ENCODE measurements at regions not wholly inside any gene's neighbourhood (a gene's known extent, or its start where the extent isn't known, plus 50 kb on each side); places are given as distances from the start of the nearest gene placed in this dataset.

DNA sequence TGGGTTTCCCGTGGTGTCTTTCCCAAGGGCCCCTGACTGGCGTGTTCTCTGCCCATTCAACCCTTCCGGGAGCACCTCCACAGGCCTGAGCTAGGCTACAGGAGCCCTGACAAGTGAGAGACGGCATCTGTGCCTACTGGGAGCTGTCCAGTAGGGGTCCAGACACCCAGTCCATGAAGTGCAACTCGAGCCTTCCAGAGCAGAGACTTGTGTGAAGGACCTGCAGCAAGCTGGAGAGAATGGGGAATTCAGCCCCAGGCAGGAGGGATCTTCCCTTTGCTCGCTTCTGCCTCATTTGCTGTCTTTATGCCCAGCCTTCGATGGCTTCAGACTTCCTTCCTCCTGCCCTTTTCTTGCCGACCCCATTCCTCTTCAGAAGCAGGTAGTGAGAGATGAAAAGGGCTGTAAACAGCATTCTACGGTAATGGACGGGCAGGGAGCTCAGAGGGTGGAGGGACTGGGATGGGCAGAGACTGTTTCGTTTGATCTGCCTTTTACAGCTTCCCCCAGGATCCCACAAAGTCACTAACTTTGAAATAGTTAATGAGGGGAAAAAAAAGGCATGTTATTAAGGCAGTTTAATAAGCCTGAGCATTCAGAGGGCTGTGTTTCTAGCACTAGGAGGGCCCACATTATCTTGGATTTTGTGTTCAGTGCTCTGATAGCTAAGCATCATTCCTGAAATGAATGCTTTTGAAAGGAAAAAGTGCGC is 327.6 kb downstream of the FGF9 start:
- no peak overlapping the region for H3K27ac ChIP-seq (ENCODE audit: control insufficient read depth, insufficient read depth, low read length)
- no peak overlapping the region for H2AFZ ChIP-seq (ENCODE audit: control insufficient read depth, low read length)
- no peaks in the 10 kb centered on the region for H3K79me2 ChIP-seq (ENCODE audit: control insufficient read depth, insufficient read depth, low read length)
- no peak overlapping the region for H3K9ac ChIP-seq (ENCODE audit: control insufficient read depth, extremely low read depth, insufficient read depth, low read length)
- no peaks in the 10 kb centered on the region for H3K9me1 ChIP-seq (ENCODE audit: control insufficient read depth, extremely low read depth, insufficient read depth, low read length)
- H3K4me2 ChIP-seq (ENCODE audit: control insufficient read depth, extremely low read depth, insufficient read depth, low read depth, low read length), result no peak overlapping the region
- H3K4me3 ChIP-seq (ENCODE audit: control insufficient read depth in 2 of 3, extremely low read depth in 1 of 3, insufficient read depth in 2 of 3, low read depth in 1 of 3, low read length in 3 of 3), result no peak overlapping the region
- TF ChIP-seq EZH2 (IDR thresholded peaks at IDR 0.05; ENCODE audit: low read length), result no peak
- TF ChIP-seq, protein P1, sequence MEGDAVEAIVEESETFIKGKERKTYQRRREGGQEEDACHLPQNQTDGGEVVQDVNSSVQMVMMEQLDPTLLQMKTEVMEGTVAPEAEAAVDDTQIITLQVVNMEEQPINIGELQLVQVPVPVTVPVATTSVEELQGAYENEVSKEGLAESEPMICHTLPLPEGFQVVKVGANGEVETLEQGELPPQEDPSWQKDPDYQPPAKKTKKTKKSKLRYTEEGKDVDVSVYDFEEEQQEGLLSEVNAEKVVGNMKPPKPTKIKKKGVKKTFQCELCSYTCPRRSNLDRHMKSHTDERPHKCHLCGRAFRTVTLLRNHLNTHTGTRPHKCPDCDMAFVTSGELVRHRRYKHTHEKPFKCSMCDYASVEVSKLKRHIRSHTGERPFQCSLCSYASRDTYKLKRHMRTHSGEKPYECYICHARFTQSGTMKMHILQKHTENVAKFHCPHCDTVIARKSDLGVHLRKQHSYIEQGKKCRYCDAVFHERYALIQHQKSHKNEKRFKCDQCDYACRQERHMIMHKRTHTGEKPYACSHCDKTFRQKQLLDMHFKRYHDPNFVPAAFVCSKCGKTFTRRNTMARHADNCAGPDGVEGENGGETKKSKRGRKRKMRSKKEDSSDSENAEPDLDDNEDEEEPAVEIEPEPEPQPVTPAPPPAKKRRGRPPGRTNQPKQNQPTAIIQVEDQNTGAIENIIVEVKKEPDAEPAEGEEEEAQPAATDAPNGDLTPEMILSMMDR (optimal IDR thresholded peaks at IDR 0.05 in 1 of 3, IDR thresholded peaks at IDR 0.05 in 1 of 3, conservative IDR thresholded peaks at IDR 0.05 in 1 of 3; ENCODE audit: extremely low read depth in 1 of 3, insufficient read depth in 2 of 3, low read length in 3 of 3), result no peak
- H3K27me3 ChIP-seq (ENCODE audit: control insufficient read depth, extremely low read depth, insufficient read depth, low read length), result no peaks in the 10 kb centered on the region
- no peak for FAIRE-seq
- no peaks in the 10 kb centered on the region for H3K9me3 ChIP-seq (ENCODE audit: control insufficient read depth, low read depth, low read length)
- no peaks in the 10 kb centered on the region for H4K20me1 ChIP-seq (ENCODE audit: control insufficient read depth, extremely low read depth, insufficient read depth, low read length)
- DNase-seq (ENCODE audit: low read depth, low spot score), result no peak
- dilution Hi-C loops (cut with MboI; ENCODE audit: extremely low pct_ligation_motif_present, low sequenced_read_pairs), result no loop called here
- H3K36me3 ChIP-seq (ENCODE audit: control insufficient read depth in 2 of 2, extremely low read depth in 1 of 2, insufficient read depth in 2 of 2, low read length in 2 of 2), result no peaks in the 10 kb centered on the region
- no peaks in the 10 kb centered on the region for H3K4me1 ChIP-seq (ENCODE audit: control insufficient read depth, extremely low read depth, insufficient read depth, low read length)

GRCh38 chr13:21999666-22000065 is 328.8 kb downstream of the FGF9 start:
- no peak overlapping the region for H3K9ac ChIP-seq (ENCODE audit: control insufficient read depth, extremely low read depth, insufficient read depth, low read length)
- H3K79me2 ChIP-seq (ENCODE audit: control insufficient read depth, insufficient read depth, low read length), result no peaks in the 10 kb centered on the region
- H4K20me1 ChIP-seq (ENCODE audit: control insufficient read depth, extremely low read depth, insufficient read depth, low read length), result no peaks in the 10 kb centered on the region
- no peak overlapping the region for H3K4me2 ChIP-seq (ENCODE audit: control insufficient read depth, extremely low read depth, insufficient read depth, low read depth, low read length)
- H3K9me3 ChIP-seq (ENCODE audit: control insufficient read depth, low read depth, low read length), result no peaks in the 10 kb centered on the region
- DNase-seq (ENCODE audit: low read depth, low spot score) (no peak), FAIRE-seq (no peak)
- H3K36me3 ChIP-seq (ENCODE audit: control insufficient read depth in 2 of 2, extremely low read depth in 1 of 2, insufficient read depth in 2 of 2, low read length in 2 of 2), result no peaks in the 10 kb centered on the region
- H3K9me1 ChIP-seq (ENCODE audit: control insufficient read depth, extremely low read depth, insufficient read depth, low read length), result no peaks in the 10 kb centered on the region
- H2AFZ ChIP-seq (ENCODE audit: control insufficient read depth, low read length), result no peak overlapping the region
- H3K27ac ChIP-seq (ENCODE audit: control insufficient read depth, insufficient read depth, low read length), result no peak overlapping the region
- TF ChIP-seq, protein P1 (optimal IDR thresholded peaks at IDR 0.05 in 1 of 3, IDR thresholded peaks at IDR 0.05 in 1 of 3, conservative IDR thresholded peaks at IDR 0.05 in 1 of 3; ENCODE audit: extremely low read depth in 1 of 3, insufficient read depth in 2 of 3, low read length in 3 of 3), result no peak
- TF ChIP-seq EZH2 (IDR thresholded peaks at IDR 0.05; ENCODE audit: low read length), result no peak
- no peaks in the 10 kb centered on the region for H3K27me3 ChIP-seq (ENCODE audit: control insufficient read depth, extremely low read depth, insufficient read depth, low read length)
- dilution Hi-C loops (cut with MboI; ENCODE audit: extremely low pct_ligation_motif_present, low sequenced_read_pairs), result no loop called here
- H3K4me3 ChIP-seq (ENCODE audit: control insufficient read depth in 2 of 3, extremely low read depth in 1 of 3, insufficient read depth in 2 of 3, low read depth in 1 of 3, low read length in 3 of 3), result no peak overlapping the region
- H3K4me1 ChIP-seq (ENCODE audit: control insufficient read depth, extremely low read depth, insufficient read depth, low read length), result no peaks in the 10 kb centered on the region

Data from keratinocyte (primary cell).